ENCODE measurements at regions not wholly inside any gene's neighbourhood (a gene's known extent, or its start where the extent isn't known, plus 50 kb on each side); places are given as distances from the start of the nearest gene placed in this dataset.

DNA sequence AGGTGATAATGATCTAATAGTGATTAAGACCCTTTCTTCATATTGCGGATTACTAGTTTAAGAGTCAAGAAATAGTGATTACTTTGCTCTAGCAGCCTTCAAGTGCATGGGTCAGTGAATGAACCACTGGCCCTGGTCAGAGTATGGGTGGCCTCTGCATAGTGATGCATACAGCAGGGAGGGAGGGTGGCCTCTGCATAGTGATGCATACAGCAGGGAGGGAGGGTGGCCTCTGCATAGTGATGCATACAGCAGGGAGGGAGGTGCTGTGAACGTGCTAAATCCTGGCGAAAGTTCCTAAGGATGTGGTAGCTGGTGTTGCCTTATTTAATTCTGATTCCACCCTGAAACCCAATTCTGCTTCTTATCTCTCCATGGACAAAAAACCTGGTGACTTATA is 246.7 kb upstream of the ARSJ start:
- Histone ChIP-seq H3K4me2 (no peak overlapping the region), H3K27me3 (no peaks in the 10 kb centered on the region), H4K20me1 (ENCODE audit: insufficient read depth, poor library complexity, severe bottlenecking) (no peaks in the 10 kb centered on the region), H3K4me1 (ENCODE audit: insufficient read depth) (no peaks in the 10 kb centered on the region), H3K27ac (no peak overlapping the region), H3K36me3 (replicated peaks; ENCODE audit: insufficient read depth, low read depth) (no peaks in the 10 kb centered on the region), H2AFZ (no peak overlapping the region), H3K9me2 (replicated peaks; ENCODE audit: insufficient read depth) (no peaks in the 10 kb centered on the region), H3K9me3 (ENCODE audit: low read depth) (no peaks in the 10 kb centered on the region), H3K79me2 (no peaks in the 10 kb centered on the region), H3K4me3 (no peak overlapping the region)
- no peak for TF ChIP-seq CTCF (IDR thresholded peaks at IDR 0.05; ENCODE audit: poor library complexity)
- no peak for TF ChIP-seq EZH2 (IDR thresholded peaks at IDR 0.05; ENCODE audit: borderline replicate concordance)
- TF ChIP-seq EZH2phosphoT487 (IDR thresholded peaks at IDR 0.05; ENCODE audit: low read depth, severe bottlenecking, unreplicated experiment): no peak
- WGBS (ENCODE audit: low lambda C conversion rate, missing lambda C conversion rate): 68% methylated on average over 3 of the region's 3 CpGs
- DNase-seq (ENCODE audit: low spot score): no peak

DNA sequence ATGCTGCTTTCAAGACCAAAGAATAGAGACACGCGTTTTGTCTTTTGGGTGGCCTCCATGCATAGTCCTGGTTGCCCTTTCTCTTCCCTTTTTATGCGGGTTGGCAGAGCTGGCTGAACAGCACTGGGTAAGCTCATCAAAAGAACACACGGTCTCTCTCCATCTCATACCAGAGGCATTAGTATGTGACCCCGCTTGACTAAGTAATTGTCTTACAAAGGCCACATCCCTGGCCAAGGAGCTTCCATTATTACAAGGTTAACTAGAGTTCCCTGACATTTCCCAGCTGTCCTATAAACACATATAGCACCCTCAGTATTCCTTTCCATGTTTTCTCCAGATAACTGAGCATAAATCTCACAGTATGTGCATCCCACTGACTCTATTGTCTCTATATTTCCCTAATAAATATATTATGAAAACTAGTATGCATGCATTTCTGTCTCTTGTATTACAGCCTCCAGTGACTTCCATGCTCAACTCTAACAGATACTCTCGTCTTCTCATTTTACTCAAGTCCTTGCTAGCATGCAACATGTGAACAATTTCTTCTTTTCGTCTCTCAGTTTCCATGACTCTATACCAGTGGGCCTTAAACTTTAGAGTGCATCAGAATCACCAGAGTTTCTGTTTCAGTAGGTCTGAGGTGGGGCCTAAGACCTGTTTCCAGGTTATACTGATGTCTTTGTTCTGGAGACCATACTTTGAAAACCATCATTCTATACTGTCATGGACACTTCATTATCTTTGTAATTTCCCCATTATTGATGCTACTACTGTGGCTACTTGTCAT is 247.7 kb upstream of the ARSJ start:
- TF ChIP-seq EZH2phosphoT487 (IDR thresholded peaks at IDR 0.05; ENCODE audit: low read depth, severe bottlenecking, unreplicated experiment) (no peak), CTCF (IDR thresholded peaks at IDR 0.05; ENCODE audit: poor library complexity) (no peak), EZH2 (IDR thresholded peaks at IDR 0.05; ENCODE audit: borderline replicate concordance) (no peak)
- Histone ChIP-seq H3K79me2 (no peaks in the 10 kb centered on the region), H3K9me2 (replicated peaks; ENCODE audit: insufficient read depth) (no peaks in the 10 kb centered on the region), H4K20me1 (ENCODE audit: insufficient read depth, poor library complexity, severe bottlenecking) (no peaks in the 10 kb centered on the region), H3K27ac (no peak overlapping the region), H3K4me2 (no peak overlapping the region), H3K4me3 (no peak overlapping the region), H3K9me3 (ENCODE audit: low read depth) (no peaks in the 10 kb centered on the region), H3K36me3 (replicated peaks; ENCODE audit: insufficient read depth, low read depth) (no peaks in the 10 kb centered on the region), H3K27me3 (no peaks in the 10 kb centered on the region), H3K4me1 (ENCODE audit: insufficient read depth) (no peaks in the 10 kb centered on the region), H2AFZ (no peak overlapping the region)
- no peak for DNase-seq (ENCODE audit: low spot score)
- WGBS (ENCODE audit: low lambda C conversion rate, missing lambda C conversion rate): 92% methylated on average over 7 of the region's 7 CpGs

DNA sequence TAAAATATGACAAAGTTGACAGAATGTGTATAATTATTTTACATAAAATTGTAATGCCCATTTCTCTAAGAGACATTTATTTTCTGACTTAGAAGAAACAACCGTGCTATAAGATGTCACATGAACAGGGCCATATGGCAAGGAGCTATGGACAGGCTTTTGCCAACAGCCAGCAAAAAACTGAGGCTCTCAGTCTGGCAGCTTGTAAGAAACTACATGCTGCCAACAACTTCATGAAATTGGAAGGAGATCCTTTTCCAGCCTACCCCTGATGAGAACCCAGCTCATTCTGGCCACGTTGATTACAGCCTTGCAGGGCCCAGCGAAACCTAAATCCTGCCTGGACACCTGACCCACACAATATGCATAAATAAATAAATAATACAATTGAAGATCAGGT is 250.3 kb upstream of the ARSJ start:
- TF ChIP-seq EZH2 (IDR thresholded peaks at IDR 0.05; ENCODE audit: borderline replicate concordance): no peak
- TF ChIP-seq EZH2phosphoT487 (IDR thresholded peaks at IDR 0.05; ENCODE audit: low read depth, severe bottlenecking, unreplicated experiment): no peak
- no peak for TF ChIP-seq CTCF (IDR thresholded peaks at IDR 0.05; ENCODE audit: poor library complexity)
- no peaks in the 10 kb centered on the region for H3K36me3 ChIP-seq (replicated peaks; ENCODE audit: insufficient read depth, low read depth)
- H3K4me2 ChIP-seq: no peak overlapping the region
- H3K27me3 ChIP-seq: no peaks in the 10 kb centered on the region
- no peaks in the 10 kb centered on the region for H3K4me1 ChIP-seq (ENCODE audit: insufficient read depth)
- no peaks in the 10 kb centered on the region for H3K79me2 ChIP-seq
- 89% methylated on average over 3 of the region's 3 CpGs for WGBS (ENCODE audit: low lambda C conversion rate, missing lambda C conversion rate)
- H3K4me3 ChIP-seq: no peak overlapping the region
- H3K9me2 ChIP-seq (replicated peaks; ENCODE audit: insufficient read depth): no peaks in the 10 kb centered on the region
- no peak for DNase-seq (ENCODE audit: low spot score)
- H2AFZ ChIP-seq: no peak overlapping the region
- H3K9me3 ChIP-seq (ENCODE audit: low read depth): no peaks in the 10 kb centered on the region
- no peak overlapping the region for H3K27ac ChIP-seq
- H4K20me1 ChIP-seq (ENCODE audit: insufficient read depth, poor library complexity, severe bottlenecking): no peaks in the 10 kb centered on the region

Data from hepatocyte (in vitro differentiated cells).